ENCODE measurements at regions not wholly inside any gene's neighbourhood (a gene's known extent, or its start where the extent isn't known, plus 50 kb on each side); places are given as distances from the start of the nearest gene placed in this dataset.

DNA sequence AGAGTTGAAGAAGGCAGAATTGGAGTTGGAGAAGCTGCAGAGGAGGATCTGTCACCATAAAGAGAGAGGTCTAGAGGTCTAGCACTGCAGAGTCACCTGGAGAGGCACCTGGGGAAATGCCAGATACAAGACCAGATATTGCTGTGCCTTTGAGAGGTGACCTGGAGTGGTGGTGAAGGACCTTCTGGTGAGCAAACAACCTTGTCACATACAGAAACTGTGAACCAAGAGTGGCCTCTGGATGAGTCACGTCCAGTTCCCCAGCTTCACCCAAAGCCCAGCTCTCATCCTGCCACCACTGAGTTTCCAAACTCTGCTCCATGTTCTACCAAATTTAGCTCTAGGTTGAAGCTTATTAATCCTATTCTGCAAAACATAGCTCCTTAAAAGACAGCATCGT is 131.1 kb upstream of the FBXL7 start:
- TF ChIP-seq, protein P1, sequence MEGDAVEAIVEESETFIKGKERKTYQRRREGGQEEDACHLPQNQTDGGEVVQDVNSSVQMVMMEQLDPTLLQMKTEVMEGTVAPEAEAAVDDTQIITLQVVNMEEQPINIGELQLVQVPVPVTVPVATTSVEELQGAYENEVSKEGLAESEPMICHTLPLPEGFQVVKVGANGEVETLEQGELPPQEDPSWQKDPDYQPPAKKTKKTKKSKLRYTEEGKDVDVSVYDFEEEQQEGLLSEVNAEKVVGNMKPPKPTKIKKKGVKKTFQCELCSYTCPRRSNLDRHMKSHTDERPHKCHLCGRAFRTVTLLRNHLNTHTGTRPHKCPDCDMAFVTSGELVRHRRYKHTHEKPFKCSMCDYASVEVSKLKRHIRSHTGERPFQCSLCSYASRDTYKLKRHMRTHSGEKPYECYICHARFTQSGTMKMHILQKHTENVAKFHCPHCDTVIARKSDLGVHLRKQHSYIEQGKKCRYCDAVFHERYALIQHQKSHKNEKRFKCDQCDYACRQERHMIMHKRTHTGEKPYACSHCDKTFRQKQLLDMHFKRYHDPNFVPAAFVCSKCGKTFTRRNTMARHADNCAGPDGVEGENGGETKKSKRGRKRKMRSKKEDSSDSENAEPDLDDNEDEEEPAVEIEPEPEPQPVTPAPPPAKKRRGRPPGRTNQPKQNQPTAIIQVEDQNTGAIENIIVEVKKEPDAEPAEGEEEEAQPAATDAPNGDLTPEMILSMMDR (IDR thresholded peaks at IDR 0.05) = no peak
- no peak for TF ChIP-seq POLR2A (IDR thresholded peaks at IDR 0.05)
- TF ChIP-seq POLR2AphosphoS5 (IDR thresholded peaks at IDR 0.05) = no peak

All from upper lobe of left lung (tissue), 4 donors.